ENCODE measurements at regions not wholly inside any gene's neighbourhood (a gene's known extent, or its start where the extent isn't known, plus 50 kb on each side); places are given as distances from the start of the nearest gene placed in this dataset. TPM values are rescaled to one million over a fixed set of nuclear protein-coding genes. Genes with fewer than 3 reads are reported as not detected.

DNA sequence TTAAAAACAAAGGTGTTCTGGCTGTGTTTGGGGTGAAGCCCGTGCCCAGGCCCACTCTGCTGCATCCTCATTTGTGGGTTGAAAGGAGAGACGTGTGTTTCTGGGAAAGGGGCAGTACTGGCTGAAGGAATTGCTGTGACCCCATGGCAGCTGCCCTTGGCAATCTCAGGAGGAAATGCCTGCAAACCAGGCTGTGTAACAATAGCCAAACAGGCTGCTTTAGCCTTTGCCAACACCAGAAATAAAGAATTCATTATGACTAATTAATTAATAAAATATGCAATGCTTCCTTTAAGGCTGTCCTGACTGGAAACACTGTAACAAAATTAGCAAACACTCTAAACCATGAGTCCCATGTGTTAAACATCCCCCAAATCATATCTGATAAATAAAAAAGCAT, 53.0 kb upstream of the KRR1 start:
- H3K36me3 Mint-ChIP-seq = peaks cover 2% of the 10 kb centered on the region
- Histone ChIP-seq H3K4me1 (no peaks in the 10 kb centered on the region), H3K27me3 (no peaks in the 10 kb centered on the region), H3K4me3 (no peak overlapping the region), H4K20me1 (ENCODE audit: low read depth) (no peaks in the 10 kb centered on the region), H3K4me2 (no peak overlapping the region), H3K36me3 (no peaks in the 10 kb centered on the region), H3F3A (ENCODE audit: low read depth) (no peaks in the 10 kb centered on the region), H3K9ac (no peak overlapping the region), H3K79me2 (ENCODE audit: low read depth) (no peaks in the 10 kb centered on the region), H3K27ac (no peak overlapping the region), H3K9me3 (ENCODE audit: low read depth) (peaks cover 9% of the 10 kb centered on the region), H2AFZ (replicated peaks) (no peak overlapping the region)
- no peaks in the 10 kb centered on the region for H3K27me3 Mint-ChIP-seq (ENCODE audit: insufficient read depth, low read depth)
- H3K4me3 Mint-ChIP-seq = no peak overlapping the region
- TF ChIP-seq EZH2phosphoT487 (IDR thresholded peaks at IDR 0.05) = no peak
- TF ChIP-seq, protein P1, sequence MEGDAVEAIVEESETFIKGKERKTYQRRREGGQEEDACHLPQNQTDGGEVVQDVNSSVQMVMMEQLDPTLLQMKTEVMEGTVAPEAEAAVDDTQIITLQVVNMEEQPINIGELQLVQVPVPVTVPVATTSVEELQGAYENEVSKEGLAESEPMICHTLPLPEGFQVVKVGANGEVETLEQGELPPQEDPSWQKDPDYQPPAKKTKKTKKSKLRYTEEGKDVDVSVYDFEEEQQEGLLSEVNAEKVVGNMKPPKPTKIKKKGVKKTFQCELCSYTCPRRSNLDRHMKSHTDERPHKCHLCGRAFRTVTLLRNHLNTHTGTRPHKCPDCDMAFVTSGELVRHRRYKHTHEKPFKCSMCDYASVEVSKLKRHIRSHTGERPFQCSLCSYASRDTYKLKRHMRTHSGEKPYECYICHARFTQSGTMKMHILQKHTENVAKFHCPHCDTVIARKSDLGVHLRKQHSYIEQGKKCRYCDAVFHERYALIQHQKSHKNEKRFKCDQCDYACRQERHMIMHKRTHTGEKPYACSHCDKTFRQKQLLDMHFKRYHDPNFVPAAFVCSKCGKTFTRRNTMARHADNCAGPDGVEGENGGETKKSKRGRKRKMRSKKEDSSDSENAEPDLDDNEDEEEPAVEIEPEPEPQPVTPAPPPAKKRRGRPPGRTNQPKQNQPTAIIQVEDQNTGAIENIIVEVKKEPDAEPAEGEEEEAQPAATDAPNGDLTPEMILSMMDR (IDR thresholded peaks at IDR 0.05) = no peak
- no peak for TF ChIP-seq EZH2 (IDR thresholded peaks at IDR 0.05)
- H3K27ac Mint-ChIP-seq = no peak overlapping the region
- no peaks in the 10 kb centered on the region for H3K4me1 Mint-ChIP-seq
- H3K9me3 Mint-ChIP-seq = peaks cover 13% of the 10 kb centered on the region
- no peak for DNase-seq (ENCODE audit: low spot score)

DNA sequence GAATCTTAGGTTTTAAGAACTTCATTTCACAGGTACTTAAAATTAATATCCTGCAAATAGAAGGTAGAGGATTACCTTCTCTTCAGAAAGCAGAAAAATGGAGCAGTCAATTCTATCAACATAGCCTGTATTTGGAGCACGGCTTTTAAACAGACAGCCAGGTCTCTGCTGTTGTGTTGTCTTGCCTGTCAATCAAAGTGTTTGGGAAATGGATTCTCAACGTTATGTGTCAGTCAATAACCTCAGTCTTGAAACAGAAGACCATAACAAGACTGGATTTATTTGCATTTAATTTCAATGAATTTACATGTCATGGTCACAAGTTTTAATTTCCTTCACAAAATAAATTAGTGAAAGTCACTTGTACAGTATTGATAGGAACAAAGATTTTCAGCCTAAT, 51.9 kb upstream of the KRR1 start:
- H3K36me3 ChIP-seq = no peaks in the 10 kb centered on the region
- H3K9me3 ChIP-seq (ENCODE audit: low read depth) = peaks cover 9% of the 10 kb centered on the region
- H3K4me1 ChIP-seq = peaks cover 3% of the 10 kb centered on the region
- no peak for DNase-seq (ENCODE audit: low spot score)
- no peaks in the 10 kb centered on the region for H3K27me3 ChIP-seq
- Mint-ChIP-seq H3K36me3 (peaks cover 2% of the 10 kb centered on the region), H3K27me3 (ENCODE audit: insufficient read depth, low read depth) (no peaks in the 10 kb centered on the region), H3K27ac (no peak overlapping the region), H3K4me1 (no peaks in the 10 kb centered on the region), H3K4me3 (no peak overlapping the region), H3K9me3 (peaks cover 13% of the 10 kb centered on the region)
- no peak overlapping the region for H3K4me2 ChIP-seq
- H3K9ac ChIP-seq = no peak overlapping the region
- H2AFZ ChIP-seq (replicated peaks) = no peak overlapping the region
- H3K27ac ChIP-seq = no peak overlapping the region
- no peak overlapping the region for H3K4me3 ChIP-seq
- H4K20me1 ChIP-seq (ENCODE audit: low read depth) = no peaks in the 10 kb centered on the region
- TF ChIP-seq EZH2phosphoT487 (IDR thresholded peaks at IDR 0.05) = no peak
- TF ChIP-seq, protein P1 (IDR thresholded peaks at IDR 0.05) = no peak
- no peak for TF ChIP-seq EZH2 (IDR thresholded peaks at IDR 0.05)
- no peaks in the 10 kb centered on the region for H3F3A ChIP-seq (ENCODE audit: low read depth)
- no peaks in the 10 kb centered on the region for H3K79me2 ChIP-seq (ENCODE audit: low read depth)

DNA sequence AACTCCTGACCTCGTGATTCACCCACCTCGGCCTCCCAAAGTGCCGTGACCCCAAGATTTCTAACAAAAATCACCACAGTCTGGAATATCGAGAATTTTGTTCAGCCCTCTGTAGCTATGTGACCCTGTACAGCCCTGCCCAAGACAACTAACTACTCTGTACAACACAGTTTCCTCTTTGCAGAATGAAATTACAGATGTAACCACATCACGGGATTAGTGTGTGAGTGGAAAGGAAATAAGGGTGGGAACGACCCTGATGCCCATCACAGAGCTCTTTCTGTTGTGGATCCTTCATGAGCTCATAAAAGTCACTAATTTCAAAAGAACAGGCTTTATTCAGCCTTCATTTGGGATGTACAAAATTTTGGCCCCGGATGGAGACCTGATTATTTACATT, 50.5 kb upstream of the KRR1 start:
- Histone ChIP-seq H2AFZ (replicated peaks) (no peak overlapping the region), H4K20me1 (ENCODE audit: low read depth) (no peaks in the 10 kb centered on the region), H3K4me1 (peaks cover 9% of the 10 kb centered on the region), H3K27ac (no peak overlapping the region), H3K79me2 (ENCODE audit: low read depth) (no peaks in the 10 kb centered on the region), H3K9me3 (ENCODE audit: low read depth) (peaks cover 9% of the 10 kb centered on the region), H3K36me3 (no peaks in the 10 kb centered on the region), H3F3A (ENCODE audit: low read depth) (no peaks in the 10 kb centered on the region), H3K9ac (no peak overlapping the region), H3K4me2 (no peak overlapping the region), H3K4me3 (no peak overlapping the region), H3K27me3 (no peaks in the 10 kb centered on the region)
- TF ChIP-seq EZH2 (IDR thresholded peaks at IDR 0.05) = no peak
- no peak for TF ChIP-seq EZH2phosphoT487 (IDR thresholded peaks at IDR 0.05)
- TF ChIP-seq, protein P1 (IDR thresholded peaks at IDR 0.05) = no peak
- Mint-ChIP-seq H3K4me3 (no peak overlapping the region), H3K36me3 (peaks cover 2% of the 10 kb centered on the region), H3K27ac (no peak overlapping the region), H3K4me1 (no peaks in the 10 kb centered on the region), H3K27me3 (ENCODE audit: insufficient read depth, low read depth) (no peaks in the 10 kb centered on the region), H3K9me3 (peaks cover 13% of the 10 kb centered on the region)
- DNase-seq (ENCODE audit: low spot score) = no peak

Small RNA genes lying in the stretch of these regions (small RNA-seq; reads per million reads assigned to genes)
- gene AC011611.1 = not detected
- gene AC011611.6 = not detected
- gene RF00156 = not detected
- gene RN7SL734P = not detected
